Activated T-helper 2 cell treated with anti-CD3 and anti-CD28 coated beads, Interferon-gamma antibody, Interleukin-2, Interleukin-4, amounts not matched to agents 10 μg/mL and 5 μg/mL and 100 μg/mL, durations not matched to agents 14 hours and 24 hours and 36 hours (primary cell): ENCODE measurements at regions not wholly inside any gene's neighbourhood (a gene's known extent, or its start where the extent isn't known, plus 50 kb on each side); places are given as distances from the start of the nearest gene placed in this dataset.
"Not testable (repeated sequence)": the region's sequence is repeated elsewhere in the genome, so short reads cannot be mapped to it uniquely, and the experiment has no call there.

ENCODE experiments used
- DNase-seq: peaks from one replicate; pipeline ENCODE4 v3.0.0; 2021; ENCODE audit warnings: low spot score
- H3K27ac Mint-ChIP-seq: one replicate; pipeline ENCODE4 v1.8.0; 2021; ENCODE audit warnings: mixed read lengths
- H3K27me3 Mint-ChIP-seq: one replicate; pipeline ENCODE4 v1.8.0; 2021; ENCODE audit warnings: low read depth, mixed read lengths
- H3K36me3 Mint-ChIP-seq: one replicate; pipeline ENCODE4 v1.8.0; 2021; ENCODE audit warnings: low read depth, mixed read lengths
- H3K4me1 Mint-ChIP-seq: one replicate; pipeline ENCODE4 v1.8.0; 2021; ENCODE audit warnings: low read depth, mixed read lengths
- H3K4me3 Mint-ChIP-seq: one replicate; pipeline ENCODE4 v1.8.0; 2021; ENCODE audit warnings: low read depth, mild to moderate bottlenecking, moderate library complexity, mixed read lengths
- H3K9me3 Mint-ChIP-seq: one replicate; pipeline ENCODE4 v1.8.0; 2021; ENCODE audit warnings: mixed read lengths
- intact Hi-C: fragments of 100-400 bp; cut with micrococcal nuclease; formaldehyde crosslinking; loops from one replicate; pipeline ENCODE4 v1.15.1; 2023

DNA sequence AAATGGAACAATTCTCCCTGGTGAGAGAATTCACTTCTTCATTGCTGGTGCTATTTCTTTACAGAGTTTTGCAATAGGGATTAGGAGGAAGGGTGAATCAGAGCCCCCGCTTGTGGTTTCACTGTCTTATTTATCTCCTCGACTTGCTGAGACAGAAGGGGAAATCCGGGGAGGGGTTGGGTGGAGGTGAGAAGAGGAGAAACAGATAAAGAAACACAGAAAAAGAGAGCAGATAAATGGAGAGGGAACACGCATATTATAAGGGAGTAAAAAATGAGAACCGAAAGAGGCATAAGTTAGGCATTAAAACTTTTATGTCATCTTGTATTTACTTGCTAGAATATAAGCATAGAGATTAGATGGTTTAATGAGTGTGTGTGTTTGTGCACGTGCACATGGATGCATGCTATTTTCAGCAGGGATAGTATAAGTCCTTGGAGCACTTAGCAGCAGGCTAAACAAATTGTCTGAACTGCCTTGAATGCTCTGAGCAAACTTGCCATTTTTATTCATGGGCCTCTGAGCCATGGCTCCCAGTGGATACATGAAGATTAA, 105.0 kb downstream of the OLIG3 start:
- Mint-ChIP-seq H3K4me1 (peaks cover 23% of the 10 kb centered on the region), H3K4me3 (peak overlapping the region; percentile 15), H3K27me3 (no peaks in the 10 kb centered on the region), H3K27ac (peak overlapping the region; percentile 31), H3K36me3 (peaks cover 5% of the 10 kb centered on the region), H3K9me3 (peaks cover 12% of the 10 kb centered on the region)
- DNase-seq, result peak; percentile 61
- intact Hi-C loops, result loop anchor here (2.0 to 5.0 kb wide), 3 partner anchors 26 to 172 kb away; partner anchors contain the start of gene IFNGR1

DNA sequence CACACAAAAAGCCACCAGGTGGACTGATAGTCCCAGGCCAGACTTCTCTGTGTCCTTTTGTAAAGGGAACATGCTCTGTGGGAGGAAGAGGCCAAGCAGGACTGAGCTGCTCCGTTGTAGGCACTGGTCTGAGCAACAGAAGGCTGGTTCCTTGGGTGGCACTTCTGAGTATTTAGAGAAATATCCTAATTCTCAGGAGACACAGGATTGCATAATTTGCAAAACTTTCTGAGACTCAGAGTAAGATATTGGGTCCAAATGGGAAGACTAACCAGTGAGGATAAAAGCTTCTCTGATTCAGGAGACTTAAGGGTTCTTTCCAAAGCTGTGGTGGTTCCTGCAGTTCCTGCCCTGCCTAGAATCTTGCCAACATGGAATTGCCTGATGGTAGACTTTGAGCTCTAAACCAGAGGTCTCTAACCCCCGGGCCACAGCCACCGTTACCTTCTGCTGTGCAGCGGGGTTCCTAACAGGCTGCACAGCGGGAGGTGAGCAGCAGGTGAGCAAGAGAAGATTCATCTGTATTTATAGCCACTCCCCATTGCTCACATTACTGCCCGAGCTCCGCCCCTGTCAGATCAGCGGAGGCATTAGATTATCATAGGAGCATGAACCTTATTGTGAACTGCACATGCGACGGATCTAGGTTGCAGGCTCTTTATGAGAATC, 107.0 kb downstream of the OLIG3 start:
- no peak overlapping the region for H3K27ac Mint-ChIP-seq
- peaks cover 5% of the 10 kb centered on the region for H3K36me3 Mint-ChIP-seq
- H3K4me3 Mint-ChIP-seq, result no peak overlapping the region
- no peak for DNase-seq
- peaks cover 12% of the 10 kb centered on the region for H3K9me3 Mint-ChIP-seq
- peaks cover 33% of the 10 kb centered on the region for H3K4me1 Mint-ChIP-seq
- intact Hi-C loops, result loop anchor here (5.0 kb wide), 1 partner anchor 170 kb away; the partner anchor contains the start of gene IFNGR1
- H3K27me3 Mint-ChIP-seq, result no peaks in the 10 kb centered on the region

DNA sequence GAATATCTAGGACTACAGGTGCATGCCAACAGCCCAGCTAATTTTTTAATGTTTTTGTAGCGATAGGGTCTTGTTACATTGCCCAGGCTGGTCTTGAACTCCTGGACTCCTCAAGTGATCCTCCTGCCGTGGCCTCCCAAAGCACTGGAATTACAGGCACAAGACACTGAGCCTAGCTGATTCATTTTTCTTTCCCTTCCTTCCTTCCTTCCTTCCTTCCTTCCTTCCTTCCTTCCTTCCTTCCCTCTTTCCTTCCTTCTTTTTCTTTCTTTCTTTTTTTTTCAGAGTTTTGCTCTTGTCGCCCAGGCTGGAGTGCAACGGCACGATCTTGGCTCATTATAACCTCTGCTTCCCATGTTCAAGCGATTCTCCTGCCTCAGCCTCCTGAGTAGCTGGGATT, 110.9 kb downstream of the OLIG3 start:
- H3K27ac Mint-ChIP-seq, intact Hi-C loops, H3K36me3 Mint-ChIP-seq, H3K27me3 Mint-ChIP-seq, DNase-seq, H3K4me3 Mint-ChIP-seq: not testable (repeated sequence)
- H3K4me1 Mint-ChIP-seq, result peaks cover 16% of the 10 kb centered on the region
- H3K9me3 Mint-ChIP-seq, result peaks cover 36% of the 10 kb centered on the region

DNA sequence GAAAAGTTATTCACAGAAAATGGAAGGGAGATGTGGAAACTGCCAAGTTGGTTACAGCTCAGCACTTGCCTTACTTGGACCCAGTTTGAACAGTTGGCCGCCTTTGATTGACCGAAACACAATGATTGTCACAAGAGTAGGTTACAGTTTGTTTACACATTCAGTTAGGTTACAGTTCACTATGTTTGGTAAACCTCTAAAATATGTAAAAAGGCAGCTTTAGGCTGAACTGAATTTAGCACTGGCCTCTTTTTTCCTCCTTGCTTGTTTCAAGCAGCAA, 116.2 kb downstream of the OLIG3 start:
- Mint-ChIP-seq H3K9me3 (peaks cover 24% of the 10 kb centered on the region), H3K4me3 (no peak overlapping the region), H3K27ac (no peak overlapping the region), H3K4me1 (peaks cover 12% of the 10 kb centered on the region), H3K36me3 (no peaks in the 10 kb centered on the region), H3K27me3 (no peaks in the 10 kb centered on the region)
- no peak for DNase-seq
- intact Hi-C loops, result no loop called here

DNA sequence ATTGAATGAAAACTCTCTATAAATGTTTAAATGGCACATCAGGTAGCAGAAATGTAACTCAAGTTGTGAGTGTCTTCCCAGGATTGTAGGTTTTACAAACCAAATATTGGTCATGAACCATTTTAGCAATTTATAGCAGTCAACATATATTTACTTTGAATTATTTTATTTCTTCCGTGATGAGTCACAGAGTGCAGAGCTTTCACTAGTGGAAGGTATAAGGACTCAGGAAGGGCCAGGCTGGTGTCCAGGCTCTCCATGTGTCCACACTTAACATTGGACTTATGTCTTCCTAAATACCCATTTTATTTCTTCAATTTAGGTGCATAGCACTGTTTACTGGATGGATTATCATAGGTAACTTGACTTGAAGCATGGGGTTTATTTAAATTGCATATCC, 120.9 kb downstream of the OLIG3 start:
- Mint-ChIP-seq H3K27me3 (no peaks in the 10 kb centered on the region), H3K9me3 (peaks cover under 1% of the 10 kb centered on the region), H3K27ac (no peak overlapping the region), H3K4me3 (no peak overlapping the region), H3K36me3 (no peaks in the 10 kb centered on the region), H3K4me1 (peaks cover 2% of the 10 kb centered on the region)
- no peak for DNase-seq
- intact Hi-C loops, result no loop called here

DNA sequence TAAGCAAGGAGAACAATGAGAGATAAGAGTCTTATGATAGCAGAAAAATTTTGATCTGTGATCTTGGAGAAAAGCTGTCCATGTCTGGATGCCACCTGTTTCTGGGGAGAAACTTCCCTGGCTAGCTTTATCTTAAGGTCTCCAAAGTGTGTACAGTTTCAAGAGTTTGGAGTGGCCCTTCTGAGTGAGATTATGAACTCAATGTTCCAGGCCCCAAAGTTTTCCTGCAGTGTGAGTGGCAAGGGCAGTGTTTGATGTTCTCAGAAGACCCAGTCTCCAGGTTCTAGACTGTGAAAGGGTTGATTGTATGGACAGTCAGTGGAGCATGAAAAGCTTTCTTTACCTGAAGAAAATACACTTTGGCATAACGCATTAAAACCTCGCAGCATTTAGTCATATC, 121.7 kb downstream of the OLIG3 start:
- Mint-ChIP-seq H3K36me3 (no peaks in the 10 kb centered on the region), H3K27me3 (no peaks in the 10 kb centered on the region), H3K4me3 (no peak overlapping the region), H3K27ac (no peak overlapping the region), H3K9me3 (no peaks in the 10 kb centered on the region), H3K4me1 (peaks cover 2% of the 10 kb centered on the region)
- DNase-seq, result no peak
- intact Hi-C loops, result no loop called here

DNA sequence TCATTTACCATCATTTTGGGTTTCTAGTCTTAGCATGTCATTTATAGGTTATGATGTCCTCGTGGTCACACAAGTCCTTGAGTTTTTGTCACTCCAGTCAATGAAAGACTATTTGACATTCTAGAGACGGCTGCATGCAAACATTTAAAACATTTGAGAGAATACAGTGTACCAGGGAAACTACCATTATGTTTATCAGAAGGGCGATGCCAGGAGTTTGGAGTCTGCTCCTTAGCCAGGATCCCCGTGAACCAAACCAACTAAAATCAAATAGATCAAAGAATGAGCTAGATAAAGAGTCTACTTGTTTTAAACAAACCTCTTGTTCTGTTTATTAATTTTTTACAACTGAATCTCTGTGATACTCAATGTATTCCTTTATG, 122.6 kb downstream of the OLIG3 start:
- Mint-ChIP-seq H3K4me3 (no peak overlapping the region), H3K27ac (no peak overlapping the region), H3K4me1 (peaks cover 2% of the 10 kb centered on the region), H3K36me3 (no peaks in the 10 kb centered on the region), H3K27me3 (no peaks in the 10 kb centered on the region), H3K9me3 (no peaks in the 10 kb centered on the region)
- intact Hi-C loops, result no loop called here
- no peak for DNase-seq

DNA sequence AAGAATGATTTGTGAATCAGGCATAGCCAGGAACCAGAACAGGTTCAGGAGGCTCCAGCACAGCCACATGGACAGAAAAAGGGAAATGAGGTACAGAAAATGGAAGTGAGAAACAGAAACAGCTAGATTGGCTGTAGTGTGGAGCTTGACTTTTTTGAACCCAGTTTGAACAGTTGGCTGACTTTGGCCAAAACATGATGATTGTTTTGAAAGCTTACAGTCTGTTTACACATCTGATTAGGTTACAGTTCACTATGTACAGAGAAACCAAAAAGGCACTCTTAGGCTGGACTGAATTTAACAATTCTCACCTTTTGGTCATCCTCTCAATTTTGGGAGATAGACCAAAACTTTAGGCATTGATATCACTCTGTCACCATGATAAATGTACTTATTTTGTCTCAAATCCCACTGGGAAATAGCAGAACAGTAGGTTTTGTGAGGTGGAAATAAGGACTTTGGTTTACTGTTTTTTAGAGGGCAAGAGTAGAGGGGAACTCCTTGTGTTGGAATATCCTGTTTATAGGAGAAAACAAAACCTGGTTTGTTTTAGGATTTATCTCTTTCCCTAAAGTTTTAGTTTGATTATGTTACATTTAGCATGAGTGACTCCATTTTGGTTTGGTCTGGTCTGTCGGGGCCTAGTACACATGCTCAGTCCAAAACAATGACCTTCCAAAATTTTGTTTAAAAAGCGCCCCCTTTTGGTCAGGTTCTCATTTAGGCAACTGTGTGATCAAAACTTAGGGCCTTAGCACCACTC, 123.1 kb downstream of the OLIG3 start:
- intact Hi-C loops, result no loop called here
- H3K27me3 Mint-ChIP-seq, result no peaks in the 10 kb centered on the region
- H3K27ac Mint-ChIP-seq, result no peak overlapping the region
- no peak overlapping the region for H3K4me3 Mint-ChIP-seq
- H3K36me3 Mint-ChIP-seq, result no peaks in the 10 kb centered on the region
- DNase-seq, result no peak
- H3K4me1 Mint-ChIP-seq, result no peaks in the 10 kb centered on the region
- H3K9me3 Mint-ChIP-seq, result no peaks in the 10 kb centered on the region

DNA sequence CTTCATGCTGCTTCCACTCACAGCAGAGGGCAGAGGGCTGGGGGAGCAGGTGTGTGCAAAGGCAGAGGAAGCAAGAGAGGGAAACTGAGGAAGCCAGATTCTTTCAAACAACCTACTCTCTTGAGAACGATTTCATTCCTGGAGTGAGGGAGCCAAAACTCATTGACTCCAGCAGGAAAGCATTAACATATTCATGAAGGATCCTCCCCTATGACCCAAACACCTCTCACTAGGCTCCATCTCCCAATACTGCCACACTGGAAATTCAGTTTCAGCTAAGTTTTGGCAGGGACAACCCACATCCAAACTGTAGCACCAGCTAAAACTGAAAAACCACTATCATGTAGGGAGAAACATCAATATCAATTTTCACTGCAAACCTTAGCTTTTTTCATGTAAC, 125.1 kb downstream of the OLIG3 start:
- DNase-seq, result no peak
- Mint-ChIP-seq H3K4me3 (no peak overlapping the region), H3K9me3 (no peaks in the 10 kb centered on the region), H3K27me3 (no peaks in the 10 kb centered on the region), H3K36me3 (no peaks in the 10 kb centered on the region), H3K4me1 (peaks cover 1% of the 10 kb centered on the region), H3K27ac (no peak overlapping the region)
- intact Hi-C loops, result loop anchor here (5.0 kb wide), 1 partner anchor 33 kb away; no protein-coding TSS in a partner anchor

DNA sequence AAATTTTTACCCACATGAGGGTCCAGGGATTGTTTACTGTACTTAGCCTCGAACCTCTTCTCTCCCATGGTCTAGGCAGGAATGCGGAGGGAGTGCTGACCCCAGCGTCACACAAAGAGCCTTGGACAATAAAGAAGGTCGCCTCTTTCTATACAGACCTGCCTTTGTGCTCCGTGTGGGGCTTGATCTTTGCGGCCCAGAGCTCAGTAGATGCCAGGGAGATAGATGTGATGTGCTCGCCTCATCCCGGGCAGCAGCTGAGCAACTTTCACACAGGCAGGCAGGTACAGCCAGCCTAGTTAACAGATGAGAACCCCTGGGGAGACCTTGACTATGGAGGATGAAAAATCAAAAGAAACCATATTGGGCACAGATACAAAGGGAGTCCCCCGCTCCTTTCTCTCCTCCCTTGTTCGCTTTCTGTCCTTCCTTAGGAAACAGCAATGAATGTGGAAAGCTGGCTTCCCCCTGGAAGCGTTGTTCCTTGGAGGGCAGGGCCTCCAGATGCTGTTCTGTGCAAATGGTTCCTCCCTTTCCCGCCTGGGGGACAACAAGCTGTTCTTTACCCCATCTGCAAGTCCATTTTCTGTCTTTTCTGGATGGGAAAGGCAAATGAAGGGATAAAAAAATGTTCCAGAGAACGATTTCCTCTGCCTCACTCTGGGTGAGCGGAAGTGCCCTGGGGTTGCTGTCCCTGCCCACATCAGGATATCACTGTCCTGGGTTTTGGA, 128.3 kb downstream of the OLIG3 start:
- Mint-ChIP-seq H3K4me1 (peaks cover 18% of the 10 kb centered on the region), H3K9me3 (peaks cover 14% of the 10 kb centered on the region), H3K36me3 (no peaks in the 10 kb centered on the region), H3K4me3 (no peak overlapping the region), H3K27me3 (peaks cover 2% of the 10 kb centered on the region), H3K27ac (no peak overlapping the region)
- intact Hi-C loops, result loop anchor here (5.0 kb wide), 1 partner anchor 36 kb away; no protein-coding TSS in a partner anchor
- no peak for DNase-seq

DNA sequence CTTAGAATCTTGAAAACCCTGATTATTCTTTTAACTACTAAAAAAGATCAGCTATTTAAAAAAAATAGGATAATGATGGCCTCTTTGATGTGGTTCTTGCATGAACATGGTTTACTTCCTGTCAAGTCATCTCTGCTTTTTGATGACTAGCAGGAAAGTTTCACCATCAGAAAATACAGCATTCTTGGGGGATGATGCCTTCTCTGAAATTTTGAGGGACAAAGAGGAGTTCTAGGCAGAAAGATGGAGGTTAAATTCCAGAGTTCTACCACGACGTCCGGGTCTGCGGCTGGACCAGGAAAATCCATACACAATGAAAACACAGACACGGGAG, 130.4 kb downstream of the OLIG3 start:
- H3K4me3 Mint-ChIP-seq, result no peak overlapping the region
- DNase-seq, result no peak
- peak overlapping the region; percentile 34 for H3K27ac Mint-ChIP-seq

DNA sequence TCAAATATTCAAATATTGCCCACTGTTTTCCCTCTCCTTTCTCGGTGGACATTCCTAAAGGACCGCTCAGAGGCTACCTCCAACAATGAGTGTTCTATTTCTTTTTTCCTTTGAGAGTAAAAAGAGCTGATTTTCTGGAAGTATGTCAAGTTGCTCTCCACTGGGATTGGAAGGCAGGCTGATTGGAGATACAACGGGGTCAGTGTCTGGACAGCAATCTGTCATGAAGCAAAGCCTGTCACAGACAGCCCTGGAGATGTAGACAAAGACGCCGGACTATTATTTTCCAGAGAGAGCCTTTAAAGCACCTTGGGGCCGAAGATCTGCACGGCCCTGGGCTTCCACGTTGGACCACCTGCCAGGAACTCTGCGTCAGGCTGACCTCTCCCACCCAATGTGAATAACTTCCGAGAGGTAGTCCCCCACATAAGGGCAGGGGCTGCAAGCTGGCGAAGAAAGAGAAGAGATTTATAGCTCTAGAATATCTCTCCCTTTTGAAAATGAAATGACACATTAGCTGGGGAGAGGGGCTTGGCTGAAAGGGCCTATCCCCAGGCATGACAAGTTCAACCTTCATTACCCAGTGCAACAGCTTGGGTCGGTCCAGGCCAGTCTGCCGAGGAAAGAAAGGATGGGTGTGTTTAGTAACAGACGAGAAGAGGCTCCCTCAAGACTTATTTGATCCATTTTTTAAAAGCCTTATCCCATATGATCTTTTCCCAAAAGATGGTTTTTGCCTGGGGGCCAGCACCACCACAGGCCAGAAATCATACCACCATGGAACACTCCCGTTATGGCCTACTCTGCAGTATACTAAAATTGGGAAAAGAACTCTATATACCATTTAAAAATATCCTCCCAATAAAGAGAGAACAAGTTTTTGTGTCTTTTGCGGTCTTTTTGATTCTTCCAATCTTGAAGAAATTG, 131.1 kb downstream of the OLIG3 start:
- H3K9me3 Mint-ChIP-seq, result peaks cover 14% of the 10 kb centered on the region
- intact Hi-C loops, result loop anchor here (2.0 kb wide), 1 partner anchor 26 kb away; no protein-coding TSS in a partner anchor
- no peaks in the 10 kb centered on the region for H3K36me3 Mint-ChIP-seq
- H3K4me1 Mint-ChIP-seq, result peaks cover 18% of the 10 kb centered on the region
- peaks cover 10% of the 10 kb centered on the region for H3K27me3 Mint-ChIP-seq
- no peak for DNase-seq
- no peak overlapping the region for H3K27ac Mint-ChIP-seq
- no peak overlapping the region for H3K4me3 Mint-ChIP-seq

More for the DNA sequence above, 130.4 kb downstream of the OLIG3 start:
- Mint-ChIP-seq H3K9me3 (peaks cover 14% of the 10 kb centered on the region), H3K4me1 (peaks cover 18% of the 10 kb centered on the region), H3K36me3 (no peaks in the 10 kb centered on the region), H3K27me3 (peaks cover 7% of the 10 kb centered on the region)
- intact Hi-C loops, result loop anchor here (2.0 kb wide), 1 partner anchor 25 kb away; no protein-coding TSS in a partner anchor
